Forelimb muscle (tissue), 1 donor: ENCODE measurements at regions not wholly inside any gene's neighbourhood (a gene's known extent, or its start where the extent isn't known, plus 50 kb on each side); places are given as distances from the start of the nearest gene placed in this dataset.

Experiments
- DNase-seq: peaks from one replicate; pipeline ENCODE4 v3.0.0-alpha.2; 2013; ENCODE audit warnings: low read depth

DNA sequence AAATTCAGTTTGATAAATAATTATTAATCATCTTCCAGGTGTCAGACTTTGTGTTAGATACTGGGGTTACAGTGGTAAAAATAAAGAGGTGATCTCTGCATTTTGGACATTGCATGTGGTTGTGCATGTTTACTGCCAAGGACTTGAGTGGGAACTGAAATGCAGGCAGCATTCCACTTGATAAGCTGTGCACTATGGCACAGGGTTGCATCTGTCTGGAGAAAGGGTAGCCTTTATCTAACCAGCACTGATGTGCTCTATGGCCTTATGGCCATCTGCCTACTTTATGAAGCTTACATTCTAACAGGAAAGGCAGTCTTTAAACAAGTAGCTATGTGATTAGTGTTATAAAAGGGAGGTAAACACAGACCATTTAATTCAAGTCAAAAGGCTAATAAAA lies 53.0 kb upstream of the MLIP start:
- no peak for DNase-seq

DNA sequence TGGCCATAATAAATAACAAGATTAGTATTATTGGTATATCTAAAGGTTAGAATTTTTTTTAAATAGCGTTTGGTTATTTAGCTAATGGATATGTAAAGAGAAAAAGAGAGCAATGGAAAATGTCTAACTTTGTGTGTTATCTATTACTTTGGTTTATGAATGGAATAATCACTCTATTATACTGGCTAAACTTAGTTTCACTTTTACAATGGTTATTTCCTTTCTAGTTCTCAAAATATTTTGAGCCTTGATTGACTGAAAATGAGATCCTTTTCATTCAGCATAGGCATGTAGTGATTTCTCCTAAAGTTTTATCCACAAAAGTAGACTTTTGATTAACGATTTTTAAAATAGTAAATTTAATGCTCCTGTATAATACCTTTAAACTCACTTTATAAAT lies 51.6 kb upstream of the MLIP start:
- DNase-seq: no peak

DNA sequence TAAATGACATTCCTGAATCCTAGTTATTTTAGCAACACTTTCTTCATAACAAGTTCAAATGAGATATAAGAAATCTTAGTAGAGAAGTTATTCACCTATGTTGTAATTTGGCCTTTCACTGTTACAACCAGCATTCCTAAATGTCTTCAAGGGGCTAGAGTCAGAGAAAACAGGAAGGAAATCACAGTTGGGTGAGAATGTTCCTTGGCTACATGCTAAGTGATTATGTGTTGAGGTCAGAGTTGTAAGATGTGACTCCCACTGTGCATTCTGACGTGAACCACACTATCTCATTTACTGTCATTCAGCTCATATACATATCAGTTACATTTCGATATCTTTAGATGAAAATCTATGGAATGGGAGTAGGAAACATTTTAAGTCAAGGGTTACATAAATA lies 51.0 kb upstream of the MLIP start:
- DNase-seq: no peak
